B cell (primary cell): ENCODE measurements at regions not wholly inside any gene's neighbourhood (a gene's known extent, or its start where the extent isn't known, plus 50 kb on each side); places are given as distances from the start of the nearest gene placed in this dataset.

ENCODE experiments used
- ATAC-seq: fragments of 200-7000 bp; cut with Tn5 transposase; one replicate; pipeline ENCODE4 v1.10.0; 2021; ENCODE audit warnings: low read depth, mild to moderate bottlenecking, moderate number of reproducible peaks, moderate library complexity
- CTCF ChIA-PET: fragments of 350-600 bp; sonication (Branson Sonifier 250); formaldehyde crosslinking; loops from one replicate; lab custom pipeline; 2021; ENCODE audit warnings: antibody characterized with exemption, inconsistent platforms; lab: Charles Lee
- POLR2A ChIA-PET: fragments of 350-600 bp; sonication (Branson Sonifier 250); formaldehyde crosslinking; loops from one replicate; lab custom pipeline; 2021; ENCODE audit warnings: antibody characterized with exemption; lab: Charles Lee
- DNase-seq: peaks from one replicate; pipeline ENCODE4 v3.0.0; 2013
- H2AFZ ChIP-seq: 2 replicates; pipeline ENCODE4 v1.6.1; 2012; ENCODE audit warnings: mild to moderate bottlenecking, low read depth, low read length; ENCODE audit not compliant: insufficient read depth, poor library complexity, severe bottlenecking
- H3K27ac ChIP-seq, 2 donors: 1 replicate in 1 of 2; 2 replicates in 1 of 2; pipeline ENCODE4 v1.5.1; 2012 to 2013; ENCODE audit warnings: low read length in 2 of 2, mild to moderate bottlenecking in 2 of 2, moderate library complexity in 1 of 2
- H3K27me3 ChIP-seq, 4 experiments: fragments of 200-600 bp in 1 of 4; sonication (generic) in 1 of 4; replicated peaks in 1 of 4; 1 replicate in 2 of 4; 2 replicates in 2 of 4; pipeline versions ENCODE4 v1.6.1 to v1.7.0; 2013 to 2016; ENCODE audit warnings: low read length in 3 of 4, mild to moderate bottlenecking in 2 of 4, mixed read lengths in 1 of 4, moderate library complexity in 1 of 4; ENCODE audit not compliant: insufficient read depth in 4 of 4, control insufficient read depth in 3 of 4; ENCODE audit errors: control extremely low read depth in 1 of 4
- H3K36me3 ChIP-seq, 2 experiments: replicated peaks in 1 of 2; 1 replicate in 1 of 2; 2 replicates in 1 of 2; pipeline versions ENCODE4 v1.6.1 to v1.7.1; 2013; ENCODE audit warnings: low read length in 1 of 2; ENCODE audit not compliant: insufficient read depth in 2 of 2, control insufficient read depth in 1 of 2; ENCODE audit errors: control extremely low read depth in 1 of 2, extremely low read depth in 1 of 2
- H3K4me1 ChIP-seq, 2 donors: fragments of 200-600 bp in 1 of 2; sonication (generic) in 1 of 2; 1 replicate in 1 of 2; 2 replicates in 1 of 2; pipeline versions ENCODE4 v1.5.1 to v1.6.1; 2013 to 2017; ENCODE audit warnings: low read length in 2 of 2; ENCODE audit not compliant: control insufficient read depth in 2 of 2, insufficient read depth in 2 of 2
- H3K4me2 ChIP-seq: replicated peaks from 2 replicates; pipeline ENCODE3; 2012; ENCODE audit warnings: mild to moderate bottlenecking, low read depth, low read length; ENCODE audit not compliant: poor library complexity, severe bottlenecking
- H3K4me3 ChIP-seq, 5 experiments: fragments of 200-600 bp in 1 of 5; sonication (generic) in 1 of 5; 1 replicate in 3 of 5; 2 replicates in 2 of 5; pipeline versions ENCODE4 v1.5.1 to v1.7.0; 2011 to 2016; ENCODE audit warnings: low read length in 4 of 5, mild to moderate bottlenecking in 4 of 5, low read depth in 2 of 5, control low read depth in 1 of 5, moderate library complexity in 1 of 5; ENCODE audit not compliant: insufficient read depth in 1 of 5; ENCODE audit errors: control extremely low read depth in 1 of 5, extremely low read depth in 1 of 5
- H3K79me2 ChIP-seq: fragments of 200-600 bp; sonication (generic); one replicate; pipeline ENCODE4 v1.6.0; 2016; ENCODE audit warnings: low read length; ENCODE audit not compliant: control insufficient read depth, insufficient read depth
- H3K9ac ChIP-seq: fragments of 200-600 bp; sonication (generic); 2 replicates; pipeline ENCODE4 v1.6.1; 2017; ENCODE audit warnings: mild to moderate bottlenecking, low read length, moderate library complexity
- H3K9me3 ChIP-seq, 3 donors: one replicate each; pipeline versions ENCODE4 v1.6.1 to v1.7.1; 2013; ENCODE audit warnings: low read length in 2 of 3; ENCODE audit not compliant: control insufficient read depth in 2 of 3, insufficient read depth in 1 of 3; ENCODE audit errors: control extremely low read depth in 1 of 3
- H4K20me1 ChIP-seq: 2 replicates; pipeline ENCODE4 v1.6.0; 2012; ENCODE audit warnings: mild to moderate bottlenecking, low read length; ENCODE audit not compliant: insufficient read depth, control insufficient read depth, poor library complexity, severe bottlenecking
- H3K27ac Mint-ChIP-seq: one replicate; pipeline ENCODE4 v1.8.0; 2021; ENCODE audit warnings: mixed read lengths
- H3K27me3 Mint-ChIP-seq: one replicate; pipeline ENCODE4 v1.8.0; 2021; ENCODE audit warnings: mixed read lengths
- H3K4me1 Mint-ChIP-seq: one replicate; pipeline ENCODE4 v1.8.0; 2021; ENCODE audit warnings: mixed read lengths
- H3K4me3 Mint-ChIP-seq: one replicate; pipeline ENCODE4 v1.8.0; 2021; ENCODE audit warnings: mixed read lengths
- H3K9me3 Mint-ChIP-seq: one replicate; pipeline ENCODE4 v1.8.0; 2022; ENCODE audit warnings: mixed read lengths; ENCODE audit not compliant: insufficient read depth
- EZH2 ChIP-seq: IDR thresholded peaks from 2 replicates; pipeline ENCODE4 v1.6.1; 2012; ENCODE audit warnings: borderline replicate concordance, low read depth, mild to moderate bottlenecking, moderate library complexity, low read length; ENCODE audit not compliant: insufficient read depth, poor library complexity, severe bottlenecking
- WGBS: methylation state at CpG from one replicate; pipeline ENCODE4 v1.1.5; 2013; ENCODE audit warnings: missing lambda C conversion rate; ENCODE audit not compliant: insufficient coverage; 5-methylcytosine and 5-hydroxymethylcytosine counted together
- intact Hi-C: fragments of 100-400 bp; cut with micrococcal nuclease; formaldehyde crosslinking; loops from one replicate; pipeline ENCODE4 v1.10.0; 2022
- TF ChIP-seq, protein P1 (sequence below): fragments of 200-600 bp; IDR thresholded peaks from one replicate; pipeline ENCODE4 v1.8.0; 2022; ENCODE audit warnings: antibody characterized with exemption, mild to moderate bottlenecking

DNA sequence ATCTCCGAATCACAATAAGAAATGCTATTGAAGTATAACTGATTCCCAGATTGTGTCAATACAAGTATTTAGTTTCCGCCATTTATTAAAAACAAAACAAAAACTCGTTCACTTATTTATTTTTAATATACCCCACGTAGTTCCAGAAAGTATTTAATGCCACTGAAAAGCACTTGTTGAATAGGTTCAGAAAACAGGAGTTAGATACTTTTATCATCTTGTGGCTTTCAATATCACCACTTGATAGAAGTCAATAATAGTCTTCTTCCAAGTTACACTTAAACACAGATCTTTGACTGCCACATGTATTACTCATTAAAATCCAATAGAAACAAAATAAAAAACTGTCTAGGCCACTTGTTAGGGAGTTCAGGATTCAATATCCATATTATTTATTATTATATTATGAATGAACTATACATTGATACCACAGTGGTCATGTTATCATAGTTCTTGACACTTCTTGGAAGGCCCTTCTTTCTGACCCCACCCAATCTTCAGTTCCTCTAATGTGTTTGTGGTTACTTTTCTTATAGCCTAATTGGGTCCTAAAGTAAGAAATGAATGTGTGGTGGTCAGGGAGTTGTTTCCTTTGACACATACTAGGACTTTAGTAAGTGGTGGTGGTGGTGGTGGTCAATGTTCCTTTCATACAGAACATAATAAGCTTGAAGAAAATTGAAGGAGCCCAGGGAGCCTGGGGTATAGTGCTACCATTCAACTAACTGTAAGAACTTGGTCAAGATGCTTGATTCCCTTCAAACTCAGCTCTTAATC lies 221.3 kb upstream of the ITGA4 start:
- DNase-seq (peak; percentile 15), ATAC-seq (no peak)
- Histone ChIP-seq H3K9me3 (no peaks in the 10 kb centered on the region), H3K9ac (no peak overlapping the region), H2AFZ (no peak overlapping the region), H3K4me2 (peak overlapping the region; percentile 29), H4K20me1 (no peaks in the 10 kb centered on the region), H3K4me3 (no peak overlapping the region), H3K27me3 (no peaks in the 10 kb centered on the region), H3K79me2 (no peaks in the 10 kb centered on the region), H3K4me1 (peaks cover 6 to 7% of the 10 kb centered on the region in 2 donors), H3K27ac (no peak overlapping the region), H3K36me3 (no peaks in the 10 kb centered on the region)
- no CpG with 5 or more reads among the region's 4 CpGs for WGBS
- Mint-ChIP-seq H3K4me1 (peaks cover 19% of the 10 kb centered on the region), H3K9me3 (no peaks in the 10 kb centered on the region), H3K4me3 (no peak overlapping the region), H3K27me3 (no peaks in the 10 kb centered on the region), H3K27ac (no peak overlapping the region)
- POLR2A ChIA-PET = no interaction called here
- CTCF ChIA-PET = interaction anchor here (0.9 kb wide), 1 partner anchor 196 kb away, joined by 3 read pairs; no protein-coding TSS in a partner anchor
- intact Hi-C loops = no loop called here
- TF ChIP-seq EZH2 = no peak
- TF ChIP-seq, protein P1, sequence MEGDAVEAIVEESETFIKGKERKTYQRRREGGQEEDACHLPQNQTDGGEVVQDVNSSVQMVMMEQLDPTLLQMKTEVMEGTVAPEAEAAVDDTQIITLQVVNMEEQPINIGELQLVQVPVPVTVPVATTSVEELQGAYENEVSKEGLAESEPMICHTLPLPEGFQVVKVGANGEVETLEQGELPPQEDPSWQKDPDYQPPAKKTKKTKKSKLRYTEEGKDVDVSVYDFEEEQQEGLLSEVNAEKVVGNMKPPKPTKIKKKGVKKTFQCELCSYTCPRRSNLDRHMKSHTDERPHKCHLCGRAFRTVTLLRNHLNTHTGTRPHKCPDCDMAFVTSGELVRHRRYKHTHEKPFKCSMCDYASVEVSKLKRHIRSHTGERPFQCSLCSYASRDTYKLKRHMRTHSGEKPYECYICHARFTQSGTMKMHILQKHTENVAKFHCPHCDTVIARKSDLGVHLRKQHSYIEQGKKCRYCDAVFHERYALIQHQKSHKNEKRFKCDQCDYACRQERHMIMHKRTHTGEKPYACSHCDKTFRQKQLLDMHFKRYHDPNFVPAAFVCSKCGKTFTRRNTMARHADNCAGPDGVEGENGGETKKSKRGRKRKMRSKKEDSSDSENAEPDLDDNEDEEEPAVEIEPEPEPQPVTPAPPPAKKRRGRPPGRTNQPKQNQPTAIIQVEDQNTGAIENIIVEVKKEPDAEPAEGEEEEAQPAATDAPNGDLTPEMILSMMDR = no peak

DNA sequence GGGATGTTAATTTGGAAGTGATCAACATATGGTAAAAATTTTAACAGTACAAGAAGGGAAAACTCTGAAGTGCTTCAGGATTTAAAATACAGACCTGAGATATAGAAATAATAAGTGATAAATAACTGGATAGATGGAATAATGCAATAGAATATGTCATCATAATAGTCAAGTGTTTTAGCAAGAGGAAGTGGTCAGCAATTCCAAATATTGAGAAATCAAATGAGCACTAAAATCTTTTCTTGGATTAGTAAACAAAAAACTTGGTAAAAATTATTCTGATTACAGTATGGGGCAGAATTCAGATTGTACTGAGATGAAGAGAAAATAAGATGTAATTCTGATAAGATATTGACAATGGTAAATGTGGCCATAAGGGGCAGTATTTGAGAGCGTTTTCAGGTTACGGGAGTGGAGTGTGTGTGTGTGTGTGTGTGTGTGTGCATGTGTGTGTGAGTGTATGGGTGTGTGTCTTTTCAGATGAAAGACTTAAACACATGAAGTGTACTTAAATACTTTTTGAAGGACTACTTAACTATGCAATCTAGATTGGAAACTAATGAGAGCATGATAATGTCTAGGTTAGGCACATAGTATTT lies 217.9 kb upstream of the ITGA4 start:
- Histone ChIP-seq H4K20me1 (no peaks in the 10 kb centered on the region), H3K4me1 (peaks cover 7 to 11% of the 10 kb centered on the region in 2 donors), H3K79me2 (no peaks in the 10 kb centered on the region), H2AFZ (no peak overlapping the region), H3K36me3 (no peaks in the 10 kb centered on the region), H3K9me3 (no peaks in the 10 kb centered on the region), H3K27ac (no peak overlapping the region), H3K4me3 (no peak overlapping the region), H3K9ac (no peak overlapping the region), H3K27me3 (no peaks in the 10 kb centered on the region), H3K4me2 (no peak overlapping the region)
- WGBS = 100% methylated on average over 2 of the region's 2 CpGs
- H3K9me3 Mint-ChIP-seq = no peaks in the 10 kb centered on the region
- H3K4me3 Mint-ChIP-seq = no peak overlapping the region
- ChIA-PET CTCF (no interaction called here), POLR2A (no interaction called here)
- H3K27me3 Mint-ChIP-seq = no peaks in the 10 kb centered on the region
- H3K27ac Mint-ChIP-seq = no peak overlapping the region
- intact Hi-C loops = no loop called here
- DNase-seq (peak; percentile 20), ATAC-seq (no peak)
- peaks cover 30% of the 10 kb centered on the region for H3K4me1 Mint-ChIP-seq
- no peak for TF ChIP-seq EZH2
- TF ChIP-seq, protein P1 = no peak
